RWPE1 (cell line): ENCODE measurements at regions not wholly inside any gene's neighbourhood (a gene's known extent, or its start where the extent isn't known, plus 50 kb on each side); places are given as distances from the start of the nearest gene placed in this dataset.

Experiments used
- CTCF ChIA-PET: fragments of 350-600 bp; sonication (Branson Sonifier 250); formaldehyde crosslinking; extraction: SDS; loops from one replicate; lab custom pipeline; 2021; lab: Yijun Ruan, JAX
- POLR2A ChIA-PET: fragments of 400-600 bp; formaldehyde crosslinking; extraction: SDS; loops from one replicate; lab custom pipeline; 2020; ENCODE audit warnings: antibody characterized with exemption; ENCODE audit not compliant: low non-redundant PET; lab: Yijun Ruan, JAX
- DNase-seq: peaks from one replicate; pipeline ENCODE4 v3.0.0; 2012; ENCODE audit warnings: low spot score
- H3K27ac ChIP-seq: fragments of 450-650 bp; 2 replicates; pipeline ENCODE4 v1.5.1; 2017
- TF ChIP-seq, protein P1 (sequence below): fragments of 450-650 bp; conservative IDR thresholded peaks from 2 replicates; pipeline ENCODE4 v1.5.1; 2017; ENCODE audit warnings: low read depth, mild to moderate bottlenecking

DNA sequence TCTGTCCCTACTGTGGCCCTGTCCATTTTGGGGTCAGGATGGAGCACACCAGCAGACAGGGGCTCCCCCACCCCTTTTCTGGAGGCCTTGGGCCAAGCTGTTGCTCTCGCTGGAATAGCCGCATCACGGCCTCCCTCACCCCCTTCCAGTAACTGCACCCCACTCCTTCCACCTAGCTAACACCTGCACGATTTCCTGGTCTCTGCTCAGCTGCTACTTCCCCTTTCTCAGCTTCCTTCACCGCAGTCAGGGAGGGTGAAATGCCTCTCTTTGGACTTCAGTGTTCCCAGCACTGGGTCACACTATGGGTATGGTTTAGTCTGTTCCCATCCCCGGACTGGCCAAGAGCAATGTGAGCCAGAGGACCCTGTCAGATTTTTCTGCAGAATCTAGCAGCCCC lies 400.2 kb downstream of the MCTP2 start:
- TF ChIP-seq, protein P1, sequence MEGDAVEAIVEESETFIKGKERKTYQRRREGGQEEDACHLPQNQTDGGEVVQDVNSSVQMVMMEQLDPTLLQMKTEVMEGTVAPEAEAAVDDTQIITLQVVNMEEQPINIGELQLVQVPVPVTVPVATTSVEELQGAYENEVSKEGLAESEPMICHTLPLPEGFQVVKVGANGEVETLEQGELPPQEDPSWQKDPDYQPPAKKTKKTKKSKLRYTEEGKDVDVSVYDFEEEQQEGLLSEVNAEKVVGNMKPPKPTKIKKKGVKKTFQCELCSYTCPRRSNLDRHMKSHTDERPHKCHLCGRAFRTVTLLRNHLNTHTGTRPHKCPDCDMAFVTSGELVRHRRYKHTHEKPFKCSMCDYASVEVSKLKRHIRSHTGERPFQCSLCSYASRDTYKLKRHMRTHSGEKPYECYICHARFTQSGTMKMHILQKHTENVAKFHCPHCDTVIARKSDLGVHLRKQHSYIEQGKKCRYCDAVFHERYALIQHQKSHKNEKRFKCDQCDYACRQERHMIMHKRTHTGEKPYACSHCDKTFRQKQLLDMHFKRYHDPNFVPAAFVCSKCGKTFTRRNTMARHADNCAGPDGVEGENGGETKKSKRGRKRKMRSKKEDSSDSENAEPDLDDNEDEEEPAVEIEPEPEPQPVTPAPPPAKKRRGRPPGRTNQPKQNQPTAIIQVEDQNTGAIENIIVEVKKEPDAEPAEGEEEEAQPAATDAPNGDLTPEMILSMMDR, result no peak
- POLR2A ChIA-PET, result no interaction called here
- DNase-seq, result no peak
- CTCF ChIA-PET, result no interaction called here
- no peak overlapping the region for H3K27ac ChIP-seq

GRCh38 chr15:94638183-94638582 lies 406.8 kb downstream of the MCTP2 start:
- no peak overlapping the region for H3K27ac ChIP-seq
- ChIA-PET CTCF (no interaction called here), POLR2A (no interaction called here)
- no peak for DNase-seq
- TF ChIP-seq, protein P1, result no peak

GRCh38 chr15:94639701-94640100 lies 408.3 kb downstream of the MCTP2 start:
- DNase-seq, result no peak
- TF ChIP-seq, protein P1, result no peak
- POLR2A ChIA-PET, result no interaction called here
- CTCF ChIA-PET, result no interaction called here
- no peak overlapping the region for H3K27ac ChIP-seq

GRCh38 chr15:94644433-94644832 lies 413.1 kb downstream of the MCTP2 start:
- TF ChIP-seq, protein P1, result no peak
- CTCF ChIA-PET, result no interaction called here
- POLR2A ChIA-PET, result no interaction called here
- no peak overlapping the region for H3K27ac ChIP-seq
- no peak for DNase-seq

DNA sequence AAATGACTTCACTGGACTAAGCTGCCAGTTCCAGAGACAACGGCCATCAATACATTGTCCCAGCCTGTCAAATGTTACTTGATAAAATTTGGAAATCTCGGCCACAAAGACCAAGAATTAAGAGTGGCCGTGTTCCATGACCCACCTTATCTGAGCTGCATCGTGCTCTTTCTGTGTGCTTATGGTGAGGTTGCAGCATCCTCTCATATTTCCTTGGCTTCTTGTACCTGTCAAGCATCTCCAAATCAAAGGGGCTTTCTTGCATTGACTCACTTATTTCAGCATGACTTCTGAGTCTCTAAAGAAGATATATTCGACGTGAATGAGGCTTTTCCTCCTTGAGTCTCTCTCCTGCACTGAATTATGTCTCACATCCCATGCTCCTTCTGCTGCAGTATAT lies 421.7 kb downstream of the MCTP2 start:
- DNase-seq, result no peak
- POLR2A ChIA-PET, result no interaction called here
- TF ChIP-seq, protein P1, result no peak
- H3K27ac ChIP-seq, result no peak overlapping the region
- CTCF ChIA-PET, result interaction anchor here (0.6 kb wide), 2 partner anchors 185 to 326 kb away, joined by 3 read pairs; no protein-coding TSS in a partner anchor

GRCh38 chr15:94655249-94655880 lies 424.0 kb downstream of the MCTP2 start:
- no peak overlapping the region for H3K27ac ChIP-seq
- ChIA-PET POLR2A (interaction anchor here (0.6 kb wide), 1 partner anchor 81 kb away, joined by 5 read pairs; no protein-coding TSS in a partner anchor), CTCF (interaction anchor here (0.5 to 0.6 kb wide), 3 partner anchors 108 to 880 kb away, joined by 3 read pairs; no protein-coding TSS in a partner anchor)
- TF ChIP-seq, protein P1, result no peak
- DNase-seq, result no peak
